ENCODE measurements at regions not wholly inside any gene's neighbourhood (a gene's known extent, or its start where the extent isn't known, plus 50 kb on each side); places are given as distances from the start of the nearest gene placed in this dataset.

DNA sequence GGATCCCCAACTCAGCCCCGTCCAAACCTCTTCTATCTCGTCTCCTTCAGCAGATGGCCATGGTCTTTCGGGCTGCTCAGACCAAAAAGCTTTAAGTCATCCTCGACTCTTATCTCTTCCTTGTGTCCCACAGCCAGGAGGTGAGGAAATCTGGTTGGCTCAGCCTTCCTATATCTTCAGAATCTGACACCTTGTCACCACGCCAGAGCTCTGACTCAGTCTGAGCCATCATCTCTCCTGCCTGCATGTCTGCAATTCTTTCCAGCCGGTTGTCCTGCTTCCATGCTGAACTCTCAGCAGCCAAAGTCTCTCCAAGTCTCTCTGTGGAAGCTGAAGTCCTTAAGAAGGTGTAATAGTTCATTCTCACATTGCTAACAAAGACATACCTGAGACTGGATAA, 419.3 kb upstream of the ADAMTS16 start:
- DNase-seq (ENCODE audit: low read depth), result no peak

- no peak for DNase-seq (ENCODE audit: low read depth)
Measured at GRCh38 chr5:4722886-4723285, 417.2 kb upstream of the ADAMTS16 start.

DNA sequence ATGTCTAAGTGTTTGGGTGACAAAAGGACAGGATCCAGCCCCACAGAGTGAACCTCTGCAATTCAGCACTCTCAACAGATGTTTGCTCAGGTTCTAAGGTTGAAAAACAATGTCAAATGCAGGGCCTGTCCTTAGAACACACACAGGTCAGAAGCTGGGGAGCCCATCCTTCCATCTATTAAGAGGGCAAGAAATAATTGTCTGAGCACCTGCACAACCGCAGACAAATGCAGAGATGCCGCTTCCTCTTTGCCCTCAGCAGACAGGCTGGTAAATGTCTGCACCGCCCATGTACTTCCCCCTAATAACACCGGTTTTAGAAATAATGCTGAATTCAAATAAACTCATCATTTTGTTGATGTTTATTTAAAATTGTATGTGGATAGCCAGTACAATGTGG, 414.5 kb upstream of the ADAMTS16 start:
- DNase-seq (ENCODE audit: low read depth), result no peak

- DNase-seq (ENCODE audit: low read depth), result no peak
Measured at GRCh38 chr5:4730279-4730678, 409.9 kb upstream of the ADAMTS16 start.

GRCh38 chr5:4734348-4734747, 405.8 kb upstream of the ADAMTS16 start:
- no peak for DNase-seq (ENCODE audit: low read depth)

- DNase-seq (ENCODE audit: low read depth), result no peak
Measured at GRCh38 chr5:4735261-4735660, 404.9 kb upstream of the ADAMTS16 start.

DNA sequence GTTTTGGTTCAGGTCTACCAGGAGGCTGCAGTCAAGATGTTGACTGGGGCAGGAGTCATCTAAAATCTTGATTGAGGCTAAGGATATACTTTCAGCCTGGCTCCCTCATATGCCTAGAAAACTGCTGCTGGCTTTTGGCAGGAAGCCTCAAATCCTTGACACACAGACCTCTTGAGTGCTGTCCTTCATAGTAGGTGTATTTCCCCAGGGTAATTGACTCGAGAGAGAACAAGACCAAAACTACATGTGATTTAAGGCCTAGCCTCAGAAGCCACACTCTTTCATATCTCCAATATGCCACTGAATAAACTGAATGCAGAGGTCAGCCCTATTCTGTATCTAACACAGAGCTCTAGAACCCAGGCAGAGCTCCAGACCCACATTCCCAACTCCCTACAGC, 402.3 kb upstream of the ADAMTS16 start:
- DNase-seq (ENCODE audit: low read depth), result no peak

- no peak for DNase-seq (ENCODE audit: low read depth)
Measured at GRCh38 chr5:4738298-4738697, 401.8 kb upstream of the ADAMTS16 start.

DNA sequence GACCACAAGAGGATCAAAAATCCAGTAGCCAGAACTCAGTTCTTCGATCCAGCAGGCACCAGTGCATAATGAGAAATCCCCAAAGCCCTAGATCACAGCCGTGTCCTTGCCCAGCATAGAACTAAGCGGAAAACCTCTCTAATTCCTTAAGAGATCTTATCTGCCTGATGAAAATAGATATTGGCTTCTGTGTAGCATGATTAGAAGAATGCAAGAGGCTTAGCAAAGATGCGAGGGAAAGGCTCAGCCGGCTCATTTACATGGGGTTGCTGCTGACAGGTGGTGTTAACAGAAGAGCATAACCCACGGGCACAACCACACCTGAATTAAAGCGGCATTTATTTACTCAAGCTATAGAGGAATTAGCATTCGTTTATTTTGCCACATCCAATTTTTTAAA, 400.0 kb upstream of the ADAMTS16 start:
- DNase-seq (ENCODE audit: low read depth), result no peak

DNA sequence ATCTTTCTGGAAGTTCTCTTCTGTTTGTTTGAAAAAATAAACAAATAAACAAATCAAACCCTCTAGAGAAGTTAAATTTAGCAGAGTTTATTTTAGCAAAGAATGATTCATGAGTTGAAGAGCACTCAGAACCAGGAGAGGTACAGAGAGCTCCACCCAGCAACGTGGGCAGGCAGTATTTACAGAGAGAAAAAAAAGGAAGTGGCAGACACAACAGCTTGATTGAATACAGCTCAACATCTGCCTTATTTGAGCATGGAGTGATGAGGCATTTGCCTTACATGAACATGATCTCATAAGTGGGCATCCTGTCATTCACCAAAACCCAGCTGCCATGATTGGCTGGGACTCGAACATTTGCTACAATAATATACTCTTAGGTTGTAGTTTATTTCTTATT, 381.6 kb upstream of the ADAMTS16 start:
- DNase-seq (ENCODE audit: low read depth), result no peak

DNA sequence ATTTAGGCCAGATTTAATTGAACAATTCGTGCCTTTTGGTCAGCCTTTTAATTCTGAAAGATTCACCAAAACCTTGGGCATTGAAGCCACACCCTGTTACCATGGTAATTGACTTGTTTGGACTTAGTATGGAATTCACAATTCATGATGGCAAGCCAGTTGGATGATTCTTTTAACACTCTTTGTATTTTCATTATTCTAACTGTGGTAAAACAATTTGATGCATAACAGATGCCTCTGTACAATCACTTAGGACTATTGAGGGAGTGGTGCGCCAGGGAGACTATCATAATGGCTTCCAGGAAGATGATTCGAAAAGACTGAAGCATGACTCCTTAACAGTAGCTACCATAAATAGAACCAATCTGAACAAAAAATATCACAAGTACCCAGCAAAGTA, 381.1 kb upstream of the ADAMTS16 start:
- no peak for DNase-seq (ENCODE audit: low read depth)

DNA sequence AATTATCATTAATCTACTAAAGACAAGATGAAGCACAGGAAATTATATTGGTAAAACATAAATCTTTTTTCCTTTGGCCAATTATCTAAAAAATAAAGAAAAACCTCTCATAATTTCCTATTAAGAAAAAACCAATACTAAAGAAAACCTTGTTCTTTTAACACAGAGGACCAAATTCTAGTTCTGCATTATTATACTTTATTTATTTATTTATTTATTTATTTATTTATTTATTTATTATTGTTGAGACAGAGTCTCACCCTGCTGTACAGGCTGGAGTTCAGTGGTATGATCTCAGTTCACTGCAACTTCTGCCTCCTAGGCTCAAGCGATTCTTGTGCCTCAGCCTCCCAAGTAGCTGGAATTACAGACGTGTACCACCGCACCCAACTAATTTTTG, 377.8 kb upstream of the ADAMTS16 start:
- DNase-seq (ENCODE audit: low read depth), result no peak

- DNase-seq (ENCODE audit: low read depth), result no peak
Measured at GRCh38 chr5:4765411-4765810, 374.7 kb upstream of the ADAMTS16 start.

DNA sequence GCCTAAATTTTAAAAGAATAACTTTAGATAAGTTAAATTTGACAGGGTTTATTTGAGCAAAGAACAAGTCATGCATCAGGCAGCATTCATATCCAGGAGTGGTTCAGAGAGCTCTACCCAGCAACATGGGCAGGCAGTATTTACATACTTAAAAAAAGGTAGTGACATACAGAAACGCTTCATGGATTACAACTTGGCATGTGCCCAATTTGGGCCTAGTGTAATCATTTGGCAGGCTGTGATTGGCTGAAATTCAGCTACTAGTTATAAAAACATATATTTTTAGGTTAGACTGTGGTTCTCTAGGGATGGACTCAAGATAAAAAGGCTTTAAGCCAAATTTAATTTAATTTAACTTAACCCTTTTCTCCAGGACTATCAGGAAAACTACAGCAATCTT, 374.0 kb upstream of the ADAMTS16 start:
- DNase-seq (ENCODE audit: low read depth), result no peak

GRCh38 chr5:4772591-4772990, 367.5 kb upstream of the ADAMTS16 start:
- DNase-seq (ENCODE audit: low read depth), result no peak

DNA sequence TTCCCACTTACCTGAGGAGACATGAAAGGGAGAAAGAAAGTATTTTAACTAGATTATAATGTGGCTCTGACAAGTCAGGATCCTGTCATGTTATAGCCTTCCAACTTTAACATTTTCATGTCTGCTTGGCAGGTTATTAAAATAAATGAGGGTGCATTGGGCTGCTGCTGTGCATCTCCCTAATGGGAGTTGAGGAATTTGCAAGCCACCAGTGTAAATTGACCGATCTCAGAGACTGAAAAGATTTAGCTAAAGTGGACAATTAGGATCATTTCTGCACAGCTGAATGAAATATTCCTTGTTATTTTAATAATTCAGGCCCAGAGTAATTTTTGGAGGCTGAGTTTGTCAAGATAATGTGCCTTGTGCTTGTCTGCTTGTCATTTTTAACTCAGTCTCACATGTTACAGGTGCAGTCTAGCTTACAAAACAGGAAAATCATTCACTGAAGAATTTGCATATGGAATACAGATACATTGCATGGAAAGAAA, 366.3 kb upstream of the ADAMTS16 start:
- no peak for DNase-seq (ENCODE audit: low read depth)

- DNase-seq (ENCODE audit: low read depth), result no peak
Measured at GRCh38 chr5:4777435-4777834, 362.7 kb upstream of the ADAMTS16 start.

- no peak for DNase-seq (ENCODE audit: low read depth)
Measured at GRCh38 chr5:4780633-4781032, 359.5 kb upstream of the ADAMTS16 start.

DNA sequence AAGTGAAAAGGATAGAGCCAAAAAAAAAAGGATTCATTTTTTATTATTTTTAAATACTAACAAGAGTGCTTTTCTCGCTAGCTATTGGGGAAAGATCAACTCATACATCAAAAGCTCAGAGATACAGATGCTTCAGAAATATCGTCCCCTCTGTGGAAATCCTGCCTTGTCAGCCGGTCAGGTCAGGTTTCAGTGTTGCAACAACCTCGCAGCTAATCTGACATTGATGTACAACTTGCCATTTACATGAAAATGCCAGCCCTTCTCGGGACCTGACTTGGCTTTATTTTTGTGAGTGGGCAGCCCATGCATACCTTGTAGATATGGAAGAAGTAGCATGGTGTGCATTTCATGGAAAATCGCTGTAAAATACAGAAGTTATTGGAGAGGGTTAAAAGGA, 358.8 kb upstream of the ADAMTS16 start:
- DNase-seq (ENCODE audit: low read depth), result no peak

DNA sequence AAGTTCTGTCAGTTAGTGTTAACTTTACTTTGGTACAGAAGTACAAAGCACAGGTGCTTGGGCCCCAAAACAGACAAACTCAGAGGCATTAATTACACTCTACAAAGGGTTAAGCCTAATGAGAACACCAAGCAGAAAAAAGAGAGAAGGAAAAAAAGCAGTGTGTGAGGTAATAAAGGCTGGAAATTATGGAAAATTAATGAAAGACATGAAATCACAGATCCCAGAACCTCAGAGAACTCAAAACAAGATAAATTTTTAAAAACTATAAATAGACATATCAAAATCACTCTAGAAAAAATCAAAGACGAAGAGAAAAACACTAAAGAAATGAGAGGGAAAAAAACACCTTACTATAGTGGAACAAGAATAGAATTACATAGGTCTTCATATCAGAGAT, 354.2 kb upstream of the ADAMTS16 start:
- no peak for DNase-seq (ENCODE audit: low read depth)

DNA sequence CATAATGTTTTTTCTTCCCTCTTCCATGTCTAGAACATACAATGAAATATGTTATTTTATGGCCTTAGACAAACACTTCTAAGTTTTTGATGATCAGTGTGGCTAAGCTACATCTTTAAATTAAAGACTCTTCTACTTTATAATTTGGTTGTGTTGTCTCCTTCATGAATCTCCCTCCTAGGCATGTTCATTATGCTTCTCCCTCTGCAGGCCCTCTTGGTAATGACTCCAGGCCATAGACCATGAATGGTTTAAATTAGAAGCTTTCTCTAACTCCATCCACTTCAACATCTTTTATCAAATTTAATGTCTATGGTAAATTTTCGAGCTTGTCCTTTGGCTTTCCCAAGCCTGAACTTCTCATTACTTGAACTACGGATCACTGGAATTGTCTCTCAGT, 342.7 kb upstream of the ADAMTS16 start:
- no peak for DNase-seq (ENCODE audit: low read depth)

- DNase-seq (ENCODE audit: low read depth), result no peak
Measured at GRCh38 chr5:4802044-4802443, 338.1 kb upstream of the ADAMTS16 start.

- DNase-seq (ENCODE audit: low read depth), result no peak
Measured at GRCh38 chr5:4804691-4805360, 335.3 kb upstream of the ADAMTS16 start.

DNA sequence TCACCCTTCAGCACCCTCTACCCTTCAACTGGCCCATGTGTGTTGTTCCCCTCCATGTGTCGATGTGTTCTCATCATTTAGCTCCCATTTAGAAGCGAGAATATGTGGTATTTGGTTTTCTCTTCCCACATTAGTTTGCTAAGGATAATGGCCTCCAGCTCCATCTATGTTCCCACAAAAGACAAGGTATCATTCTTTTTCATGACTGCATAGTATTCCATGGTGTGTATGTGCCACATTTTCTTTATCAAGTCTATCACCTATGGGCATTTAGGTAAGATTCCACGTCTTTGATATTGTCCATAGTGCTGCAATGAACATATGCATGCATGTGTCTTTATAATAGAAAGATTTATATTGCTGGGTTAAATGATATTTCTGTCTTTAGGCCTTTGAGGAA, 325.1 kb upstream of the ADAMTS16 start:
- DNase-seq (ENCODE audit: low read depth), result no peak

GRCh38 chr5:4817767-4818166, 322.4 kb upstream of the ADAMTS16 start:
- no peak for DNase-seq (ENCODE audit: low read depth)

All from stimulated activated CD8-positive, alpha-beta memory T cell treated with anti-CD3 and anti-CD28 coated beads, Interleukin-7, amount 100 ng/mL, for 24 hours (primary cell).